ENCODE measurements at regions not wholly inside any gene's neighbourhood (a gene's known extent, or its start where the extent isn't known, plus 50 kb on each side); places are given as distances from the start of the nearest gene placed in this dataset.

GRCh38 chr4:54837576-54838140 is 179.9 kb downstream of the KIT start:
- TF ChIP-seq CTCF (IDR thresholded peaks at IDR 0.05), result no peak
- TF ChIP-seq ZFX (IDR thresholded peaks at IDR 0.05; ENCODE audit: borderline replicate concordance), result no peak
